GM18508 (cell line): ENCODE measurements at regions not wholly inside any gene's neighbourhood (a gene's known extent, or its start where the extent isn't known, plus 50 kb on each side); places are given as distances from the start of the nearest gene placed in this dataset.
"Not testable (repeated sequence)": the region's sequence is repeated elsewhere in the genome, so short reads cannot be mapped to it uniquely, and the experiment has no call there.

Source experiments
- ATAC-seq: cut with Tn5 transposase; IDR thresholded peaks from one replicate; pipeline ENCODE4 v1.9.1; 2021; ENCODE audit warnings: moderate number of reproducible peaks; ENCODE audit not compliant: insufficient read depth, unreplicated experiment

GRCh38 chr7:143704813-143705212 lies 52.7 kb downstream of the CTAGE6 start:
- ATAC-seq: not testable (repeated sequence)

- ATAC-seq: peak; percentile 99
These were observed 56.5 kb downstream of the CTAGE6 start for GRCh38 chr7:143700759-143701699.
